Epithelial cell of proximal tubule (primary cell): ENCODE measurements at regions not wholly inside any gene's neighbourhood (a gene's known extent, or its start where the extent isn't known, plus 50 kb on each side); places are given as distances from the start of the nearest gene placed in this dataset.

Source experiments
- DNase-seq: peaks from one replicate; pipeline ENCODE4 v3.0.0-alpha.2; 2011; ENCODE audit warnings: low read depth
- H3K4me3 ChIP-seq: 2 replicates; pipeline ENCODE4 v1.5.1; 2011; ENCODE audit warnings: low read depth, mild to moderate bottlenecking, low read length
- CTCF ChIP-seq: conservative IDR thresholded peaks from 2 replicates; pipeline ENCODE4 v1.5.1; 2012; ENCODE audit warnings: low read depth, mild to moderate bottlenecking, low read length

- H3K4me3 ChIP-seq = no peak overlapping the region
- TF ChIP-seq CTCF = no peak
- DNase-seq = no peak
These were observed 101.4 kb upstream of the SLC4A10 start for GRCh38 chr2:161522796-161523195.

- no peak for DNase-seq
- no peak for TF ChIP-seq CTCF
These were observed 91.0 kb upstream of the SLC4A10 start for GRCh38 chr2:161533218-161533617.

GRCh38 chr2:161546635-161547034, 77.6 kb upstream of the SLC4A10 start:
- no peak for DNase-seq
- no peak overlapping the region for H3K4me3 ChIP-seq
- no peak for TF ChIP-seq CTCF

More at GRCh38 chr2:161533218-161533617, 91.0 kb upstream of the SLC4A10 start:
- H3K4me3 ChIP-seq = no peak overlapping the region

GRCh38 chr2:161547130-161547529, 77.1 kb upstream of the SLC4A10 start:
- DNase-seq = no peak
- no peak overlapping the region for H3K4me3 ChIP-seq
- no peak for TF ChIP-seq CTCF

- DNase-seq = no peak
These were observed 72.2 kb upstream of the SLC4A10 start for GRCh38 chr2:161552015-161552414.

GRCh38 chr2:161555826-161556225, 68.4 kb upstream of the SLC4A10 start:
- TF ChIP-seq CTCF = no peak
- no peak overlapping the region for H3K4me3 ChIP-seq
- DNase-seq = no peak

More at GRCh38 chr2:161552015-161552414, 72.2 kb upstream of the SLC4A10 start:
- no peak overlapping the region for H3K4me3 ChIP-seq
- TF ChIP-seq CTCF = no peak

- no peak for TF ChIP-seq CTCF
- no peak for DNase-seq
- no peak overlapping the region for H3K4me3 ChIP-seq
These were observed 67.8 kb upstream of the SLC4A10 start for GRCh38 chr2:161556440-161556839.
